Activated CD4-positive, alpha-beta T cell treated with anti-CD3 and anti-CD28 coated beads, Interleukin-10, Interleukin-2, amounts not matched to agents 100 ng/mL and 50 ng/mL, durations not matched to agents 16 hours and 8 hours (primary cell): ENCODE measurements at regions not wholly inside any gene's neighbourhood (a gene's known extent, or its start where the extent isn't known, plus 50 kb on each side); places are given as distances from the start of the nearest gene placed in this dataset.
"Not testable (repeated sequence)": the region's sequence is repeated elsewhere in the genome, so short reads cannot be mapped to it uniquely, and the experiment has no call there.

Experiments
- DNase-seq: peaks from one replicate; pipeline ENCODE4 v3.0.0-alpha.2; 2020

DNA sequence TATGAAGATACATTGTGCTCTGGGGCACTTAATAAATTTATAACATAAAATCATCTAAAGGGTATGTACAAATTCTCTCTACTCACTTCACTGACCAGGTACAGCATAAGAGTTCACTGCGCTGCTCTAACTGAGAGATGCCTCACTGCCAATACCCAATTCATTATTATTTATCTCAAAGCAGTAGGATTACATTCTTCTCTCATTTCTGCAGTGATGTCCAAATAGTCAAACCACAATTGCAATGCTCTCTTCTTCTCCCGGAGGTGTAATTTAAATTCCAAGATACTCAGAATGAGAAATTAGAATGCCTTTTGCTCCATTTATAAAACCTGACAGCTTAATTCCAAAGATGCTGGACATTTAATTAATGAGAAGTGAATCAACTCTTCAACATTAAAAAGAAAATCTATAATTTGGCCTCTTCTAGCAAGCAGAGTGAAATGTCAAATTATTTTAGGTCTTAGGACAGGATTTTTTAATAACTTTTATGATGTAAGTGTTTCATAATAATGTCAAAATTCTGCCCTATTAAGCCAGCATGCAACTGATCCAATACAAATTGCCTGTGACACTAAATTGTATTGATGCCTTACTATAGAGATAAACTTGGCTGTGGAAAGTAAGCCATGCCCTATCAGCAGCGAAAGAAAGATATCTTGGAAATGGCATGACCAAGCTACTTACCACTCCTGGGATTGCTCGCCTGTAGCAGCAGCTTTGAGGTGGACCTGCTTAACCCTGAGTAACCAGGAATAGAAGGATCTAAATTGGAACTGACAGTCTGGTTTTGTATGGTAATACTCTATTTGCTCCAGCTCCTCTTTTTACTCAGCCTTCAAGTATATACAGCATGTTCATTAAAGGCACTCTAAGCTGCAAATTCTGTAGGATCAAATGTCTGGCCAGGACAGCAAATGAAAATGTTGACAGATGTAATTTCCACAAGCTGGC lies 374.2 kb upstream of the TYRP1 start:
- DNase-seq, result no peak

DNA sequence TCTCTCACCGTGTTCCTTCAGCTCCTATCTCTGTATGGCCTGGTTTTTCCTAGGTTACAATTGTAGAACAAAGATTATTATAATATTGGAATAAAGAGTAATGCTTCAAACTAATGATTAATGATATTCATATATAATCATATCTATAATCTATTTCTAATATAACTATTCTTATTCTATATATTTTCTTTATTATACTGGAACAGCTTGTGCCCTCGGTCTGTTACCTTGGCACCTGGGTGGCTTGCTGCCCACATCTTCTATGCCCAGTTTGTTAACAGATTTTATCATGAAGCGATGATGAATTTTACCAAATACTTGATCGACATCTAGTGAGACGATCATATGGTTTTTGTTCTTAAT lies 363.6 kb upstream of the TYRP1 start:
- no peak for DNase-seq

GRCh38 chr9:12333966-12334365 lies 359.2 kb upstream of the TYRP1 start:
- not testable (repeated sequence) for DNase-seq

- no peak for DNase-seq
Observed at GRCh38 chr9:12350775-12351174, 342.4 kb upstream of the TYRP1 start.

- no peak for DNase-seq
Observed at GRCh38 chr9:12351293-12352044, 341.7 kb upstream of the TYRP1 start.

DNA sequence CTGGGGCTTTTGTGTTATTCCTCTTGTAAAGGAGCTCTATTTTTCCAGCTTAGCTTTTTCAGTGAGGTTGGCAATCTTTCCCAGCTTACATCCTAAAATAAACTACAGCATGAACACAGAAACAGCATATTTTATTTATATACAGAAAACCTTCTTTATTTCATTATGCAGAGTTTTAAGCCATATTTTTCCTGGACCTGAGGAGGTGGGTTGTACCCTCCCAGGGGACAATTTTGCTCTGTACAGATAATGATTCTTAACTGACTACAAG lies 341.2 kb upstream of the TYRP1 start:
- no peak for DNase-seq

- no peak for DNase-seq
Observed at GRCh38 chr9:12363439-12363838, 329.7 kb upstream of the TYRP1 start.

DNA sequence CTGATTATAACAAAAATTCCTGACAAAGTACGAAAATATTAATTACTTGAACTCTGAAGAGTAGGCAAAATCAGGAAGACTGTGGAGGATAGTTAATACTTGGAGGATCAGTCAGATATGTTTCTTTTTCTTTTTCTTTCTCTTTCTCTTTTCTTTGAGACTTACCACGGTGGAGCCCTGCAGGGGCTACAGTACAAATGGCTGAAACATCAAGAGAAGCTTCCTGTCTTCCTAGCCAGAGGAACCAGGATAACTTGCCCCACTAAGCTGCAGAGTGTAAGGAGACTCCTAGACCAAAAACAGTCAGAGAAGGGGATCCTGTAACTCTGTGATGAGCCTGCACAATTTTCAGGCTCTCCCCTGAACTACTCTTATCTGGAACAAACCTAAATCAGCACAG lies 324.6 kb upstream of the TYRP1 start:
- DNase-seq, result no peak

DNA sequence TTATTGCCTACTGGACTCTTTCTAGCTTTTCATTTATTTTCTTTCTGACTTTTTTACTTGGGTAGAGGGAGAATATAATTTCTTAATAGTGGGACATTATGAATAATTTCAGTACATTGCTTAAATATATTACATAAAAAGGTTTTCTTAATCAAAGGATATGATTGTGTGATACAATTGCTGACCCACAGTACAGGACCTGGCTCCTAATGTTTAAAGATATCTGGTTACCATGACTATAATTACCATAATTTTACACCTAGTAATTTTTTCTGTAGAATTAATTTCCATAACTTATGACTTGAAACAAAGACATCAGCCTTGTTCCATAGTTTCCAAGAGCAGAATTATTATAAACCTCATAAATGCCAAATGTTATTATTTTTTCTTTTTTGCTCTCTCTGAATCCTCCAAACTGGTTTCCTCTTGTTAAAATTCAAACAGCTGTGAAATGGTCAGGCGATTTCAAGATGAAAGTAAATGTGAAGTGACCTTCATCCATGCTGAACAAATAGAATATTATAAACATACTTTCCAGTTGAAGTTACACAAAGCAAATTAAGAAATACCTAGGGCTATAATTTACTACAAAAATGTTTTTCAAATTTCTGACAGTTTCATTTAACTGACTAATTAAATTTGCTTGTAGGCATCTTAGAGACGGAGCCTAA lies 301.2 kb upstream of the TYRP1 start:
- DNase-seq, result no peak

DNA sequence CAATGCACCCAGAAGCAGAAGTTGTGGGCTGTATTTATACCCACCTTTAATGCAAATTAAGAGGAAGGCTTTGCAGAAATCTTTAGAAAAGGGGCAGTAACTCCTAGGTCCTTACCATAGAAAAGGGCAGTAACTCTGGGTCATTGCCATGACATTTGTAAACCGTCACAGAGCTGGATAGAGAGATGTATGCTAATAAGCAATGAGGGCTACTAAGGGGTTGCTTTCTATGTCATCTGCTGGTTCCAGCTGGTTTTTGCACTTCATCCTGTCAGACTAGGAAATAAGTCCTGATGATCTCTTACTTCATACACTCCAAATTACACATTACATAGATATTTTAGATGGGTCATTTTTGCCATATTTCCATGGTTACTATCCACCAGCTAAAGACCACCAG lies 299.1 kb upstream of the TYRP1 start:
- DNase-seq, result no peak

- DNase-seq, result no peak
Observed at GRCh38 chr9:12403721-12404120, 289.5 kb upstream of the TYRP1 start.

- DNase-seq, result no peak
Observed at GRCh38 chr9:12413986-12414385, 279.2 kb upstream of the TYRP1 start.

GRCh38 chr9:12414514-12414913 lies 278.7 kb upstream of the TYRP1 start:
- no peak for DNase-seq

DNA sequence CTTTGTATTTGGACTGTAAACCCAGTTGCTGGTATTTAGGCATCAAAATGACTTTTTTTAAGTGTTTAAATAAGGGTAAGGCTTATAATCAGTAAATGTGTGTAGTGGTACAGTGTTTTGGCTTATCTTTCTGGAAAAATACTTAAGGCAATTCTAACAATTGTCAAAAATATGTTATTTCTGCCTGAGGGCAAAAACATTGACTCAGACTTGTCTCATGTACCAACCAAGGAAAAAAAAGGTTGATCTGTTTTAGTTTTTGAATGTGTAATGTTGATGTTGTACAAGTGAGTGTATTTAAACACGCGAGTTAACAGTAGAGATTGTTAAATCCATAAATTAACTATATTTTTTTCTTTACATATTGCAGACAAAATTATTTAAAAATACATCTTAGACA lies 277.8 kb upstream of the TYRP1 start:
- no peak for DNase-seq

GRCh38 chr9:12416716-12417115 lies 276.5 kb upstream of the TYRP1 start:
- DNase-seq, result no peak

GRCh38 chr9:12424243-12424642 lies 268.9 kb upstream of the TYRP1 start:
- DNase-seq, result no peak

- DNase-seq, result no peak
Observed at GRCh38 chr9:12425878-12426864, 267.0 kb upstream of the TYRP1 start.

DNA sequence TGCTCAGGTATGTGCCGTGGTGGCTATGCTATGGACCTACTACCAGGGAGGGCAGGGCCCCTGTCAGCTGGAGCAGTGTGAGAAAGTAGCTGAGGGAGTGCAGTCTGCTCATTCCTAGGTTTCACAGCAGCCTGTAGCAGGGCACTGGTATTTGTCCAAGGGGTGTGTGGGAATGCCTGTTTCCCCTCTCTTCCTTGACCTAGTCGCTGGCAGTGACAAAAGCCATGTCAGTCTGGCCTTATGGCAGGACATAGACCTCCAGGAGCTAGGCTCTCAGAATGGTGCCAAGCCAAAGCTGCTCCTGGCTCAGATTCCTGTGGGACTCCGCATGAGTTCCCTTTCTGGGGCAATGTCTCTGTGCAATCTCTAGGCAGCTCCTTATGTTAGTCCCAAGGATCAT lies 253.9 kb upstream of the TYRP1 start:
- DNase-seq, result no peak

DNA sequence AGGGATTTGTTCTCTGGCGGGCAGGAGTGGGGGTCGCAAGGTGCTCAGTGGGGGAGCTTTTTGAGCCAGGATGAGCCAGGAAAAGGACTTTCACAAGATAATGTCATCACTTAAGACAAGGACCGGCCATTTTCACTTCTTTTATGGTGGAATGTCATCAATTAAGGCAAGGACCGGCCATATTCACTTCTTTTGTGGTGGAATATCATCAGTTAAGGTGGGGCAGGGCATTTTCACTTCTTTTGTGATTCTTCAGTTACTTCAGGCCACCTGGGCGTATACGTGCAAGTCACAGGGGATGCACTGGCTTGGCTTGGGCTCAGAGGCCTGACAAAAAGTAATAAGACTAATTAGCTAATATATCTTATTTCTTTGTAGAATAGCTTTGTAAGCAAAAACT lies 252.1 kb upstream of the TYRP1 start:
- not testable (repeated sequence) for DNase-seq

DNA sequence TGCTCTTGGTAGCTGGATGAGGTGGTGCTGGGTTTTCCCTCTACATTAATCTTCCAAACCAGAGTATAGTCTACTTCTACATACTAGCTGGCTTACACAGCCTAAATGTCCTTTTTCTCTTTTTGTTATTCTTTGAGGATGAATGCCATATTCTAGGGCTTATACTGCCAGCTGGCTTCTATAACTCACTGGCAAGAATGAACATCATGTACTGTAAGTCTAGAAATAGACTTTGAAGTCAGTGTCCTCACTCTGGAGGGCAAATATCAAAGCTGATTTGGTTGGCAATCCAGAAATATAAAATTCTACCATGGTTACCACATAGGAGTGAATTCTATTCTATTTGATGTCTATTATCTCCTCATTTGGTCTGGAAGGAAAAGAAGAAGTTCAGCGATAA lies 251.7 kb upstream of the TYRP1 start:
- DNase-seq, result no peak

DNA sequence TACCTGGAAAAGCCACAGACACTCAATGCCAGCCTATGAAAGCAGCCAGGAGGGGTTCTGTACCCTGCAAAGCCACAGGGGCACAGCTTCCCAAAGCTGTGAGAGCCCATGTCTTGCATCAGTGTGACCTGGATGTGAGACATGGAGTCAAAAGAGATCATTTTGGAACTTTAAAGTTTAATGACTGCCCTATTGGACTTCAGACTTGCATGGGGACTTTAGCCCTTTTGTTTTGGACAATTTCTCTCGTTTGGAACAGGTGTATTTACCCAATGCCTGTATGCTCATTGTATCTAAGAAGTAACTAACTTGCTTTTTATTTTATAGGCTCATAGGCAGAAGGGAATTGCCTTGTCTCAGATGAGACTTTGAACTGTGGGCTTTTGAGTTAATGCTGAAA lies 244.9 kb upstream of the TYRP1 start:
- no peak for DNase-seq

DNA sequence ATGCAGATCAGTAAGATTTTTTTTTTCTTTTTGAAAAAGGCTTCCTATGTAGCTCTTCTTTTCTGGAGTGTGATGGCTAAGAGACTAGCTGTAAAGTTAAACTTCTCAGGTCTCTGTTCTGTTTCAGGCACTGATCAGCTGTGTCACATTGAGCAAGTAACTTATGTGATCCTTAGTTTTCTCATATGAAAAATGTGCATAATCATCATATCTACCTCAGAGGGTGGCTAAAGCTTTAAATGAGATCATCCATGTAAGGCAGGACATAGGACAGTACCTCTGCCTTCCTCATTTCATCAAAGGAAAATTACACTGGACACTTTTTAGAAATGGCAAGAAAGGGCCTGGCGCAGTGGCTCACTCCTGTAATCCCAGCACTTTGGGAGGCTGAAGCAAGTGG lies 235.9 kb upstream of the TYRP1 start:
- DNase-seq, result no peak
